GM18502 (cell line): ENCODE measurements at regions not wholly inside any gene's neighbourhood (a gene's known extent, or its start where the extent isn't known, plus 50 kb on each side); places are given as distances from the start of the nearest gene placed in this dataset.

Source experiments
- ATAC-seq: cut with Tn5 transposase; IDR thresholded peaks from one replicate; pipeline ENCODE4 v1.9.1; 2021; ENCODE audit warnings: mild to moderate bottlenecking; ENCODE audit not compliant: unreplicated experiment, poor library complexity

DNA sequence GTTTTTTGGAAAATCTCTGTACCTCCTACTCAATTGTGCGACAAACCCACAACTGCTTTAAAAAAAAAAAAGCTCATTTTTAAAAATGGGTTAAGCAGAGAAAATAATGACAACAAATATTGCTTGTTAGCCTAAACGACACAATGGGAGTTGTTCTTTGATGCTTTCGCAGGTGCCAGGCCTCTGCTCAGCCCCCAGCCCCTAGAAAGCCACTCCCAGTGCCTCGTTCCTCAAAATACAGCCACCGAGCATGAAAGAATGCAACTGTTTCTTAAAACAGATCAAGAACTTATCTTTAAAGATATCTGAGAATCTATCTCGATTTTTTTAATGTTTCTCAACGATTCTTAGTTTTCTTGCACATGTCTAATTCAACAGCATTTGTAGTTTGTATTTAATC is 85.2 kb upstream of the PFKP start:
- no peak for ATAC-seq

DNA sequence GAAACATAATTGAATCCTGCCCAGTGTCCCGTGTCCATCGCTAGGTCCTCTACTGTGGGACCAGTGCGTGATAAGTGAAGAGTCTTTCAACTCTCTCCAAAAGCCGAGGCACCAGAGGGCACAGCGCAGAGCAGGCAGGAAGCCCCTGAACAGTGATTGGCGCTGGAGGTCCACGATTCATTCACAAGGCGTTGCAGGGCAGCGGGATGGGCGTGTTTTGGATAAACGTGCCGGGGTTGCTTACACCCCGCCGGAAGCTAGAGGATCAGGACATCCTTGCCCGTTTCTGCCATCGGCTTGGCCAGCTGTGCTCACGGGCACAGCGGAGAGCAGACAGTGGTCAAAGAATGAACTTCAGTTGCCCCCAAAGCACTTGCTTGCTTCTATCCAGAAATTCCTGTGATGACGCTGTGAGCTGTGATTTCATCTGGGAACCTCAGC is 86.0 kb upstream of the PFKP start:
- ATAC-seq, result no peak

DNA sequence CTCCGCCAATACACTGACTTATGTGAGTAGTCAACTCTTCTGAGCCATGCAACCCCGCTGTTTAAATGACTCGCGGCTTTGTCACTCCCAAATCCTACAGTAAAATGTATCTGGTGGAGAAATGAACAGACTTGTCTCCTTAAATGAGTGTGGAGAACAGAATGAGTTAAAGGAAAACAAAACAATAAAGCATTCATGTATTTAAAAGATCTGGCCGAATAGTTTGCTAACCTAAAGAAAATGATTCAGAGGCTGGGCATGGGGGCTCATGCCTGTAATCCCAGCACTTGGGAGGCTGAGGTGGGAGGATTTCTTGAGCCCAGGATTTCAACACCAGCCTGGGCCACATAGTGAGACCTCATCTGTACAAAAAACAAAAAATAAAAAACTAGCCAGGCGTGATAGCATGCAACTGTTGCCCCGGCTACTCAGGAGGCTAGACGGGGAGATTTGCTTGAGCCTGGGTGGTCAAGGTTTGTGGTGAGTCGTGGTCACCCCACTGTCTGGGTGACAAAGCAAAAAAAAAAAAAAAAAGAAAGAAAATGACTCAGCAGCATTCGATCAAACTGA is 86.5 kb upstream of the PFKP start:
- peak; percentile 39 for ATAC-seq

DNA sequence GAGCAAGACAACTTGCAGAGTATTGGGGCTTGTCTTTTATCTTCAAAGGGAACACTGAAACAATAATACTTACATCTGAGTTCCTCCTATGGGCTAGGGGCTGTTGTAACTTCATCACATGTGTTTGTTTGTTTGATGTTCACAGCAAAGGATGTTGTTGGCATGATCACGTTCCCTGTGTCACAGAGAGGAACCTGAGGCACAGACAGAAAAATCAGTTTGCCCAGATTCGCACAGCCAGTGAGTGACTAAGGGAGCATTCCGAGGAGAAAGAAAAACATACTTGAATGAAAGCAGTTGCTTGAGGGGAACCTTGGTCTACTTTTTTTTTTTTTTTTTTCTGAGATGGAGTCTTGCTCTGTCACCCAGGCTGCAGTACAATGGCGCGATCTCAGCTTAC is 87.2 kb upstream of the PFKP start:
- ATAC-seq, result no peak

DNA sequence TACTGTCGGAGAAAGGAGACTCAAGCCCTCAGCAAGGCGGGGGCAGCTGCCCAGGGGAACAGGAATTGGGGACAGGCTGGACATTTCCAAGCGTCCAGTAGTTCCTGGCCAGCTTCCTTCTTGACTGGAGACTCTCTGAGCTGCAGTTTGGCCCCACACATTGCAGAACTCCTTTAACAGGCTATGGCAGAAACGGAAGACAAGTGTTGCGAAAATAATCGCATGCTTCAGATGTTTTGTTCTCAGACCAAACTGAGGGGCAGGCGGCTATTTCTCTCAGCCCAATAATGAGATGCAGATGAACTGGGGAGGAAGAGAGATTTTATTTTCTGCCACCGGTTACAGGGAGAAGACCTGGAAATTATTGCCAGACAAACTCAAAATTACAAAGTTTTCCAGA is 88.0 kb upstream of the PFKP start:
- ATAC-seq, result no peak

DNA sequence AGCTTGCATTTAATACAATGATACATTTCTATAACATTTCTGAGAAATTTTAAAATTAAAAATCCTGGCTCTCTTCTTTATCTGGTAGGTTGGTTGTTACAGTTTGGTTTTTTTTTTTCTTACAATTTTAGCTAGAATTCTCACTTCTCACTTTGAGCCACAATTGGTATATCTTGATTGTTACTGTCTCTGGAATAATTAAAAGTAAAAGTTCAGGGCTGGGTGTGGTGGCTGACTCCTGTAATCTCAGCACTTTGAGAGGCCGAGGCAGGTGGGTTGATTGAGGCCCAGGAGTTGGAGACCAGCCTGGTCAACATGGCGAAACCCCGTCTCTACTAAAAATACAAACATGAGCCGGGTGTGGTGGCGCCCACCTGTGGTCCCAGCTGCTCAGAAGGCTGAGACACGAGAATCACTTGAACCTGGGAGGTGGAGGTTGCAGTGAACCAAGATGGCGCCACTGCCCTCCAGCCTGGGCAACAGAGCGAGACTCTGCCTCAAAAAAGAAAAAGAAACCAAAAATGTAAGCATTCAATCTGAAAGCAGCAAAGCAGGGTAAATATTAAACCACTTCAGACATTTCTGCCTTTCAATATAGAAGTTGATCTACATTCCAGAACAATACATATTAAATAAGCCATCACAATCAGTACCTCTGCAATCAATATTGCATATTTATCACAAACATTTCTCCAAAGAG is 88.6 kb upstream of the PFKP start:
- ATAC-seq, result no peak

DNA sequence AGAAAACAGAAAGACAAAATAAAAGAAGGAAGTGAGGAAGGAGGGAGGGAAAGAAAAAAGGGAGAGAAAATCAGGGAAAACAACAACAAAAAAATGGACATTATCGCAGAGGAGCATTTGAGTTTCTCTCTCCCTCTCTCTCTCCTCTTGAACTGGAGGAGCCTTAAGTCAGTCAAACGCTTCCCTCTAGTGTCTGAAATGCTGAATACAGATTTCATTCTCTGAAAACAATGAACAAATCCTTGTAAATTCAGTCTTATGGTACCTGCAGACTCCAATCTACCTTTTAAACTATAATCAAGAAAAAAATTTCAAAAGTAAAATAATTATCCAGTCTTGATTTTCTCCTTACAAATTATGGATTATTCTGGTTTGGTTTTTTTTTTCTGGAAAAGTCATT is 89.2 kb upstream of the PFKP start:
- peak; percentile 66 for ATAC-seq

DNA sequence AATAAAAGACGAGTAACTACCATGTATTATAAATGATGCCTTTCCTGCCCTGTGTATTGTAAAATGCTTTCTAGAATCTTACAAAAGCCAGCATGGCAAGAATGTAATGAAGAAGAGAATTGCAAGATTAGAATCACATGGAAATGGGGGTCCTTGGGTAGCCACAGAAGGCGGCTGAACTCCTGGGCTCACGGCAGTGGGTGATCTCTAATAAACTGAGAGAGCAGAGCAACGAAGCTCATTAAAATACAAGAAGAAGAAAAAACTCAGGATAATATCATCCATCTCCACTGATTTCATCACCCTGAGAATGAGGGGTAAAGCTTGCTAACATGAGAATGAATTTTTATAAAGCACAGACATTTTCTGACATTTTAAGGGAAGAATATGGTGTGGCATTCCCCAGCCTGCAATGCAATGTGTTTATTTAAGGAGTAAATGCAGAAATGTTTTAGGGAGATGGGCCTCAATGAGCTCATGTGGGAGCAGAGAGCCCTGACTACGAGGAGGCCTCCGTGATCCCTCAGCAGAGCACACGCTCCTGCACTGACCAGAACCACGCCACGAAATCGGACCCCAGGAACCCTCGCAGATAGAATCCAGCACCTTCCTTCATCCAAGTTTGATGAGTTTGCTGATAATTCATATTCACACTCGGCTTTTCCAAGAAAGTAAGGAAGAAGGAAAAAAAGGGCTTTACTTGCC is 92.7 kb upstream of the PFKP start:
- no peak for ATAC-seq

DNA sequence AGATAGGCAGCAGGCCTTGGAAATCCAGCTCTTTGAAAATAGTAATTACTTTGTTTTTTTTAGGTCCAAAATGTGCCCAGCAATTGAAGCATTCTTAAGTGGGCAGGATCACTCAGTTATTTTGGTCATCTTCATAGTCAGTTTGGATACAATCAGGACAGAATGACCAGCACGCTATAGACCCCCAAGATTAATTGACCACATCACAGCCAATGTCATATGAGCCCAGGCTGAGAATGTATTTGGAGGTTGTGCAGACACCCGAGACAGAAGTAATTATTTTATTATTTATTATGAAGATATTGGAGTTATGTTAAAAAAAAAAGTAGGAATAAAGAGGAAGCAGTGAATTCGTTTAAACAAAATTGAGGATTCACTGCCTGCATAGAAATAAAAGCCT is 93.3 kb upstream of the PFKP start:
- no peak for ATAC-seq

DNA sequence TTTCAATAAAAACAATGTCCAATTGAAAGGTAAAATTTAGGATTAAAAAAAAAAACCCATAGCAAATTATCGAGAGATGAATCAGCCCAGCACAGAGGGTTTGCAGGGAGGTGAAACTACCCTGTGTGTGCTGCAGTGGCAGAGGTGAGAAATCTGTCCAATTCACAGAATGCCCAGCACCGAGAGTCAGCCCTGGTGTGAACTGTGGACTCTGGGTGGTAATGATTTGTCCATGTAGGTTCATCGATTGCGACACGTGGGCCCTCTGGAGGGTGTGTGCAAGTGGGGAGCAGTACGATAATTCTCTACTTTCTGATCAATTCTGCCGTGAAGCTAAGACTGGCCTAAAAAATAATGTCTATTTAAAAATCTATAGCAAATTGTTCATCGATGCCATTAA is 94.5 kb upstream of the PFKP start:
- ATAC-seq, result no peak

DNA sequence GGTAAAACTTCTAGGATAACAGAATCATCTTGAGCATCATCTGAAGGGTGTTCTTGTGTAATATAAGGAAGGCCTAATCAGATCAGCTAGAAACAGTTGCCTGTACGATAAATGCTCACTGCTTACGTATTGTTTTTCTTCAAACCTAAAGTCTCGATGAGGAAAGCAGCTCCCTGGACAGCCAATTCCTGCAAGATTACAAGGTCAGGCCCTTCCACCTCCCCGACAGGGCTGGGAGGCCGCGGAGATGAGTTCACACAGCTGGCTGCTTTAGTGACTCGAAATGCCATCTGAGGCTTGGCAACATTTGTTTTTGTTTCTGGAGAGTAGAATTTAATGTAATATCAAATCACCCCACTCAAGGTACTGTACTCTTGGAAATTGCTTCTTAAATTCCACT is 95.1 kb upstream of the PFKP start:
- no peak for ATAC-seq

DNA sequence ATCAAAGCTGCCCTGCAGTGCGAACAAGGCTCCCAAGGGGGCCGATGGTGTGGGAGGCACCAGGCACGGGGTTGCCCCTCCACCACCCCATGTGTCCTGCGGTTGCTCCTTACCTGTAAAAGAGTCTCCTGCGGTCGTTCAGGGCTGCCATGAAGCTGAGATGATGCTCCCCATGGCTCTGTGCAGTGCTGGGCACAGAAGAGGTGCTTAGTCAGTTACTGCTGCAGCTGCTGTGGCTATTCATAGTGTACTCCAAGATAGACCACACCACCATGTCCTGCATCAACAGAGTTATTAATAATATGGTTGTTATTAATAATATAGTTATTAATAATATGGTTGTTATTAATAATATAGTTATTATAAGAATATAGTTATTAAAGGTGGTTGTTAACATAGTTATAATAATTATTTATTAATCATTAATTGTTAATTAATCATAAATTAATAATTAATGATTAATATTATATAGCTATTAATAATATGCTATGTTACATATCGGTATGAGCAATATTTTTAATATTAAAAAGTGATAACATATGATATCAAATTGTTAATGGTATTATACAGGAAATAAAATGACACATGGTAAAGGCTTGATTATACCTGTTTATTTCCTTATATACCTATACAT is 97.0 kb upstream of the PFKP start:
- ATAC-seq, result no peak

DNA sequence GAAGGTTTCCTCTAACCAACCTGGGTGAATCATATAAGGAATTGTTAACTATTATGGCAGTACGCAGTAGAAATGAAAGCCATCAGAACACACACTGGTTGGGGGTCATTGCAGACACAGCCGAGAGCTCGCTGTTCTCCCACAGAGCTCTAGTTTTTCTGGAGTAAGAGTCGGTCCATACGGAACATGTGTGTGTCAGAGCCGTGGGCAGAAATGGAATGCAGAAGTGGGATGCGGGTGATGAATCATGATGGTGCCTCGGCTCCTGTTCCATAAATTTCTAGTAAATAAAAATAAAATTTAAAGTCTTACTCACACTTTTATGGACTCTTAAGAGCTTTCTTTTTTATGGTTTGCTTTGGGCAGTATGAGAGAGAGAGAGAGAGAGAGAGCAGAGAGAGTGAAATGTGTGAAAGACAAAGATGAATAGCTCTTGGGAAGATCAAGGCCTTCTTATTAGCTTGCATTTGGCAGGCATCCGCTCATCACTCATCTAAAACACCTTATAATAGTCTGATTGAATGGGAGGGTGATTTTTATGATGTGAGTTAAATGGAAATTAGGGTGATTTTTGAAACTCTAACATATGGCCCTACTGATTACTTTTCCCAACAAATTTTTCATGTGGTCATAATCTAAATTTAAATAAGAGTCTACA is 98.8 kb upstream of the PFKP start:
- no peak for ATAC-seq

DNA sequence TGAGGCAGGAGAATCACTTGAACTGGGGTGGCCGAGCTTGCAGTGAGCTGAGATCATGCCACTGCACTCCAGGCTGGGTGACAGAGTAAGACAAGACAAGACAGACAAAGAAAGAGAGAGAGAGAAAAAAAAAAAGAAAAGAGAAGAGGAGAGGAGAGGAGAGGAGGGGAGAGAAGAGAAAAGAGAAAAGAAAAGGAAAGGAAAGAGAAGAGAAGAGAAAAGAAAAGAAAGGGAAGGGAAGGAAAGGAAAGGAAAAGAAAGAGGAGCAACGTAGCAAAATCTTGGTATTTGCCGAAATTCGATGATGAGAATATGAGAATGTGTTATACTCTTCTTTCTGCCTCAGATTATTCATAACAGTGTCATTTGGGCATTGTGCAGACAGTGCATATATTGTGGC is 101.2 kb upstream of the PFKP start:
- no peak for ATAC-seq

DNA sequence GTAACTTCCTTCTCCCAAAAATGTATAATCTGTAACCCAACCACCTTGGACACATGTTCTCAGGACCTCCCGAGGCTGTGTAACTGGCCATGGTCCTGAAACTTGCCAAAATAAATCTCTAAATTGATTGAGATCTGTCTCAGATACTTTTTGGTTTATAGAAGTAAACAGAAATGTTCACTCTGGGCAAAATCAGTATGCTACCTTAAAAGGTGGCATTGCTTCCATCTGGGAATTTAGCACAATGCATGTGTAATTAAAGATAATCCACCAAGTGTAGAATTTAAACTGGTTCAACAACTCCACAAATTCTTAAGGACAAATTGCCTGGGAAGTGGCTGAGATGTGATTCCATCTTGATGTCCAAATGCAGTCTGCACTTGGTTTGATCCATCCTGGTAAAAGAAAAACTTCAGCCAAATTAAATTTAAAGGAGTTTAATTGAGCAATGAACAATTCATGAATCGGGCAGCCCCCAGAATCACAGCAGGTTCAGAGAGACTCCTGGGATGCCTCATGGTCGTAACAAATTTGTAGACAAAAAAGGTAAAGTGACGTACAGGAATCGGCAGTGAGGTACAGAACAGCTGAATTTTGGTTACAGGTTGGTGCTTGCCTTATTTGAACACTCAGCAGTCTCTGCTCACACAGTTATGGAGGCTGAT is 102.6 kb upstream of the PFKP start:
- ATAC-seq, result no peak

DNA sequence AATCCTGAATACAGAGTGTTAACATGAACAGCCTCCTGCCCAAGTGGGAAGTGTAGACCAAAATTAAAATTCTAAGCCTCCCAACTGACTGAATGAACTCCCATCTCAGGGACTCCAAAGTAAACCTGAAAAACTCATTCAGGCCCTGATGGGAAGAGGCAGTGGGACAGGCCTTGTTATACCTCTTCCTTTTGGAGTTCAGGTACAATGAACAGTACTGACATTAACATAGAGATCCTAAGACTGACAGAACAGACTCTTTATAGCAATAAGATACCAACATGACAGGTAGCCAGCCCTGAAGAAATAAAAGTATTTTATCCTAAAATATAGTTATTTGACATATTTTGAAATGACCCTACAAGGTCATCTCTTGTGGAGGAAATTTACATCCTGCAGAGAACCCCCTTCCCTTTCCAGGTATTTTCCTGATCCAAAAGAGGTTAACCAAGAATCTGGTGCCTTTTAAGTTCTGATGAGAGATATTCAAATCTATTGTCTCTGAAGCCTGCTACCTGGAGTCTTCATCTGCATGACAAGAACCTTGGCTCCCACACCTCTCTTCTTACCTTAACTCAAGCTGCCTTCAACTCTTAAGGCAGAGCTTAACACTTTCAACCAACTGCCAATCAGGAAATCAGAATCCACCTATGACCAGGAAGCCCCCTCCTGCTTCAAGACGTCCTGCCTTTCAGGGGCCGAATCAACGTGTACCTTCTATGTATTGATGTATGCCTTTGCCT is 103.3 kb upstream of the PFKP start:
- ATAC-seq, result no peak

DNA sequence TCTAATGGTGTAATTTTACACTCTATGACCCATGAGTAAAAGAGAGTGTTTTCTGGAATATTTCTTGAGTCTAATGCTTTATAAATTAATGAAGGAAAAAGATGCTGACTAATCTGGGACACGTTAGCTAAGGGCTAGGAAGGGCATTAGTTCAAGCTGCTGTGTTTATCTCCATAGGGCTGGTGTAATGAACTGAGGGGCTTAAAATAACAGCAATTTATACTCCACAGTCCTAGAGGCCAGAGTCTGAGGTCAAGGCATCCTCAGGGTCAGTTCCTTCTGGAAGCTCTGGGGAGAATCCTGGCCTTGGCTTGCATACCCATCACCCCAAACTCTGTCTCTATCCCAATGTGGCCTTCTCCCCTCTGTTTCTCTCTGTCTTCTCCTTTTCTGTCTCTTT is 105.2 kb upstream of the PFKP start:
- no peak for ATAC-seq

DNA sequence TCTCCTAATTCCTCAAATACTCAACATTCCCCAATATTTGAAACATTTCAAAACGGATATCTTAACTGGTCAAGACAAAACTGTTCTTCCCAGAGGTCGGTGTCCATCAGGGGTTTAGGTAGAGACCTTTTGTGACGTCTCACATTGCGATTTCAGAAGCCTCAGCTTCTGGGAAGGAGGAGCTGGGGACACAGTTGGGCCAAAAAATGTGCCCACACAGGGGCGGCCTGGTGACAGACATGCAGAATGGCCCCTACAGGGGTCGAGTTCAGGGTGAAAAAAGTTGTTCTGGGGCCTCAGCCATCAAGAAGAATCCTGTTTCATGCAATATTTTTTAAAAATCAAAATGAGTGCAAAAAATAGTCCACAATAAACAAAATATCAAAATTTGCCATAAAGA is 108.7 kb upstream of the PFKP start:
- no peak for ATAC-seq

DNA sequence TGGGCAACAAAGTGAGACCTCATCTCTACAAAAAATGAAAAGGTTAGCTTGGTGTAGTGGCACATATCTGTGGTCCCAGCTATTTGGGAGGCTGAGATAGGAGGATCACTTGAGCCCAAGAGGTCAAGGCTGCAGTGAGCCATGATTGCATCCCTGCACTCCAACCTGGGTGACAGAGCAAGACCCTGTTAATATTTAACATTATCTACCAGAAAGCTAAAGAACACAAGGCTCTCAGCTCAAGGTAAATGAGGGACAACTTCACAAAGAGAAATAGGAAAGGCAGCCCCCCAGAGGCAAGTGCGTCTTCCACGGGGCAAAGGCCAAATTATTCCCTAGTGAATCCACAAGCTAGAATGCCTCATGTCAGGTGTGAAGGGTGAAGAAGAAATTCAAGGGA is 109.6 kb upstream of the PFKP start:
- no peak for ATAC-seq

DNA sequence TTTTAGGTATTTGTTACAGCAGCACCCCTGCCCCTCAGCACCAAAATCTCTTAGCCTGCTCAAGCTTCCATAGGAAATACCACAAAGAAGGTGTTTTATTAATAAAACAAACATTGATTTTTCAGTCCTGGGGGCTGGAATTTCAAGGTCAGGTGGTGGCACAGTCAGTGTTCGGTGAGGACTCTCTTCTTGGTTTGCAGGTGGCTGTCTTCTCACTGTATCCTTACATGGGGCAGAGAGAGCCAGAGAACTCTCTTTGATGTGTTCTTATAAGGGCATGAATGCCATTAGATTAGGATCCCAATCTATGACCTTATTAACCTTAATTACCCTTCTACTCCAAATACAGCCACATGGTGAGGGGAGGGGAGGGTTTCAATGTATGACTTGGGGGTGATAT is 112.3 kb upstream of the PFKP start:
- no peak for ATAC-seq
